ENCODE measurements at regions not wholly inside any gene's neighbourhood (a gene's known extent, or its start where the extent isn't known, plus 50 kb on each side); places are given as distances from the start of the nearest gene placed in this dataset.

- Histone ChIP-seq H3K79me2 (ENCODE audit: insufficient read depth, low read length) (no peaks in the 10 kb centered on the region), H3K4me2 (ENCODE audit: insufficient read depth, low read length) (no peak overlapping the region), H3K36me3 (ENCODE audit: insufficient read depth, low read length) (no peaks in the 10 kb centered on the region), H3K27me3 (ENCODE audit: insufficient read depth, low read length, poor library complexity) (no peaks in the 10 kb centered on the region), H3K4me1 (ENCODE audit: insufficient read depth, low read length) (no peaks in the 10 kb centered on the region), H3K4me3 (ENCODE audit: low read depth in 1 of 2, low read length in 2 of 2) (no peak overlapping the region), H2AFZ (ENCODE audit: low read depth, low read length) (no peak overlapping the region), H4K20me1 (ENCODE audit: insufficient read depth, low read length) (no peaks in the 10 kb centered on the region), H3K9me3 (ENCODE audit: insufficient read depth, low read length, severe bottlenecking) (no peaks in the 10 kb centered on the region), H3K9ac (ENCODE audit: low read depth, low read length) (no peak overlapping the region), H3K27ac (ENCODE audit: low read length) (no peak overlapping the region)
- DNase-seq (no peak), ATAC-seq (ENCODE audit: insufficient read depth, low read depth) (no peak)
- TF ChIP-seq CTCF (IDR thresholded peaks at IDR 0.05; ENCODE audit: borderline replicate concordance, extremely low read depth, low read length, poor library complexity, severe bottlenecking) (no peak), EZH2 (IDR thresholded peaks at IDR 0.05; ENCODE audit: borderline replicate concordance, low read depth, low read length, severe bottlenecking) (no peak)
Measured at GRCh38 chr3:117201901-117202774, 492.6 kb downstream of the TUSC7 start.

GRCh38 chr3:117217355-117217754 lies 507.8 kb downstream of the TUSC7 start:
- no peaks in the 10 kb centered on the region for H3K79me2 ChIP-seq (ENCODE audit: insufficient read depth, low read length)
- no peaks in the 10 kb centered on the region for H3K27me3 ChIP-seq (ENCODE audit: insufficient read depth, low read length, poor library complexity)
- ATAC-seq (ENCODE audit: insufficient read depth, low read depth): no peak
- H3K27ac ChIP-seq (ENCODE audit: low read length): no peak overlapping the region
- no peaks in the 10 kb centered on the region for H3K4me1 ChIP-seq (ENCODE audit: insufficient read depth, low read length)
- H4K20me1 ChIP-seq (ENCODE audit: insufficient read depth, low read length): no peaks in the 10 kb centered on the region
- no peak overlapping the region for H3K4me3 ChIP-seq (ENCODE audit: low read depth in 1 of 2, low read length in 2 of 2)
- no peaks in the 10 kb centered on the region for H3K9me3 ChIP-seq (ENCODE audit: insufficient read depth, low read length, severe bottlenecking)
- no peak overlapping the region for H3K9ac ChIP-seq (ENCODE audit: low read depth, low read length)
- no peak overlapping the region for H2AFZ ChIP-seq (ENCODE audit: low read depth, low read length)
- H3K36me3 ChIP-seq (ENCODE audit: insufficient read depth, low read length): no peaks in the 10 kb centered on the region
- DNase-seq: no peak
- H3K4me2 ChIP-seq (ENCODE audit: insufficient read depth, low read length): no peak overlapping the region
- no peak for TF ChIP-seq CTCF (IDR thresholded peaks at IDR 0.05; ENCODE audit: borderline replicate concordance, extremely low read depth, low read length, poor library complexity, severe bottlenecking)
- TF ChIP-seq EZH2 (IDR thresholded peaks at IDR 0.05; ENCODE audit: borderline replicate concordance, low read depth, low read length, severe bottlenecking): no peak

- H3K4me1 ChIP-seq (ENCODE audit: insufficient read depth, low read length): no peaks in the 10 kb centered on the region
- H2AFZ ChIP-seq (ENCODE audit: low read depth, low read length): no peak overlapping the region
- no peak overlapping the region for H3K9ac ChIP-seq (ENCODE audit: low read depth, low read length)
- H3K36me3 ChIP-seq (ENCODE audit: insufficient read depth, low read length): no peaks in the 10 kb centered on the region
- no peaks in the 10 kb centered on the region for H3K27me3 ChIP-seq (ENCODE audit: insufficient read depth, low read length, poor library complexity)
- no peaks in the 10 kb centered on the region for H3K9me3 ChIP-seq (ENCODE audit: insufficient read depth, low read length, severe bottlenecking)
- DNase-seq (no peak), ATAC-seq (ENCODE audit: insufficient read depth, low read depth) (no peak)
- no peaks in the 10 kb centered on the region for H3K79me2 ChIP-seq (ENCODE audit: insufficient read depth, low read length)
- H3K4me2 ChIP-seq (ENCODE audit: insufficient read depth, low read length): no peak overlapping the region
- H4K20me1 ChIP-seq (ENCODE audit: insufficient read depth, low read length): no peaks in the 10 kb centered on the region
- H3K27ac ChIP-seq (ENCODE audit: low read length): no peak overlapping the region
- no peak overlapping the region for H3K4me3 ChIP-seq (ENCODE audit: low read depth in 1 of 2, low read length in 2 of 2)
- no peak for TF ChIP-seq CTCF (IDR thresholded peaks at IDR 0.05; ENCODE audit: borderline replicate concordance, extremely low read depth, low read length, poor library complexity, severe bottlenecking)
- TF ChIP-seq EZH2 (IDR thresholded peaks at IDR 0.05; ENCODE audit: borderline replicate concordance, low read depth, low read length, severe bottlenecking): no peak
Measured at GRCh38 chr3:117217760-117218316, 508.3 kb downstream of the TUSC7 start.
